ENCODE measurements at regions not wholly inside any gene's neighbourhood (a gene's known extent, or its start where the extent isn't known, plus 50 kb on each side); places are given as distances from the start of the nearest gene placed in this dataset.

- no peaks in the 10 kb centered on the region for H3K36me3 ChIP-seq (ENCODE audit: control insufficient read depth in 2 of 2, insufficient read depth in 2 of 2, low read length in 1 of 2)
- no peaks in the 10 kb centered on the region for H3K9me3 ChIP-seq (ENCODE audit: control insufficient read depth in 2 of 2, insufficient read depth in 1 of 2, low read depth in 1 of 2, low read length in 1 of 2)
- 62 to 68% methylated on average over 4 of the region's 4 CpGs for WGBS, 2 donors
- no peaks in the 10 kb centered on the region for H3K4me1 ChIP-seq (ENCODE audit: control insufficient read depth in 2 of 2, insufficient read depth in 2 of 2, low read length in 1 of 2)
- H3K27me3 ChIP-seq (ENCODE audit: control insufficient read depth in 1 of 2, insufficient read depth in 2 of 2, low read length in 2 of 2): no peaks in the 10 kb centered on the region
- H3K4me3 ChIP-seq (ENCODE audit: low read depth in 1 of 2, low read length in 2 of 2): no peak overlapping the region
- H3K27ac ChIP-seq (ENCODE audit: low read depth in 2 of 2, low read length in 1 of 2): no peak overlapping the region
These were observed 153.3 kb downstream of the IBTK start for GRCh38 chr6:82094166-82094806.

- Histone ChIP-seq H3K36me3 (ENCODE audit: control insufficient read depth in 2 of 2, insufficient read depth in 2 of 2, low read length in 1 of 2) (no peaks in the 10 kb centered on the region), H3K4me3 (ENCODE audit: low read depth in 1 of 2, low read length in 2 of 2) (no peak overlapping the region), H3K27ac (ENCODE audit: low read depth in 2 of 2, low read length in 1 of 2) (no peak overlapping the region), H3K4me1 (ENCODE audit: control insufficient read depth in 2 of 2, insufficient read depth in 2 of 2, low read length in 1 of 2) (no peaks in the 10 kb centered on the region), H3K27me3 (ENCODE audit: control insufficient read depth in 1 of 2, insufficient read depth in 2 of 2, low read length in 2 of 2) (no peaks in the 10 kb centered on the region), H3K9me3 (ENCODE audit: control insufficient read depth in 2 of 2, insufficient read depth in 1 of 2, low read depth in 1 of 2, low read length in 1 of 2) (no peaks in the 10 kb centered on the region)
- 65 to 73% methylated on average over 4 of the region's 4 CpGs for WGBS, 2 donors
These were observed 158.4 kb downstream of the IBTK start for GRCh38 chr6:82088978-82089771.

- Histone ChIP-seq H3K9me3 (ENCODE audit: control insufficient read depth in 2 of 2, insufficient read depth in 1 of 2, low read depth in 1 of 2, low read length in 1 of 2) (no peaks in the 10 kb centered on the region), H3K36me3 (ENCODE audit: control insufficient read depth in 2 of 2, insufficient read depth in 2 of 2, low read length in 1 of 2) (no peaks in the 10 kb centered on the region), H3K27me3 (ENCODE audit: control insufficient read depth in 1 of 2, insufficient read depth in 2 of 2, low read length in 2 of 2) (no peaks in the 10 kb centered on the region), H3K4me3 (ENCODE audit: low read depth in 1 of 2, low read length in 2 of 2) (no peak overlapping the region), H3K4me1 (ENCODE audit: control insufficient read depth in 2 of 2, insufficient read depth in 2 of 2, low read length in 1 of 2) (no peaks in the 10 kb centered on the region), H3K27ac (ENCODE audit: low read depth in 2 of 2, low read length in 1 of 2) (no peak overlapping the region)
- WGBS, 2 donors: 61 to 63% methylated on average over 2 of the region's 2 CpGs
These were observed 160.6 kb downstream of the IBTK start for GRCh38 chr6:82086944-82087343.

- Histone ChIP-seq H3K27ac (ENCODE audit: low read depth in 2 of 2, low read length in 1 of 2) (no peak overlapping the region), H3K36me3 (ENCODE audit: control insufficient read depth in 2 of 2, insufficient read depth in 2 of 2, low read length in 1 of 2) (no peaks in the 10 kb centered on the region), H3K4me3 (ENCODE audit: low read depth in 1 of 2, low read length in 2 of 2) (no peak overlapping the region), H3K4me1 (ENCODE audit: control insufficient read depth in 2 of 2, insufficient read depth in 2 of 2, low read length in 1 of 2) (no peaks in the 10 kb centered on the region), H3K27me3 (ENCODE audit: control insufficient read depth in 1 of 2, insufficient read depth in 2 of 2, low read length in 2 of 2) (no peaks in the 10 kb centered on the region), H3K9me3 (ENCODE audit: control insufficient read depth in 2 of 2, insufficient read depth in 1 of 2, low read depth in 1 of 2, low read length in 1 of 2) (no peaks in the 10 kb centered on the region)
- WGBS, 2 donors: 61 to 66% methylated on average over 5 of the region's 5 CpGs
These were observed 161.8 kb downstream of the IBTK start for GRCh38 chr6:82085701-82086100.

GRCh38 chr6:82084324-82084920 is 163.1 kb downstream of the IBTK start:
- no peaks in the 10 kb centered on the region for H3K9me3 ChIP-seq (ENCODE audit: control insufficient read depth in 2 of 2, insufficient read depth in 1 of 2, low read depth in 1 of 2, low read length in 1 of 2)
- no peak overlapping the region for H3K27ac ChIP-seq (ENCODE audit: low read depth in 2 of 2, low read length in 1 of 2)
- 65 to 71% methylated on average over 2 of the region's 2 CpGs for WGBS, 2 donors
- H3K4me1 ChIP-seq (ENCODE audit: control insufficient read depth in 2 of 2, insufficient read depth in 2 of 2, low read length in 1 of 2): no peaks in the 10 kb centered on the region
- no peaks in the 10 kb centered on the region for H3K27me3 ChIP-seq (ENCODE audit: control insufficient read depth in 1 of 2, insufficient read depth in 2 of 2, low read length in 2 of 2)
- no peaks in the 10 kb centered on the region for H3K36me3 ChIP-seq (ENCODE audit: control insufficient read depth in 2 of 2, insufficient read depth in 2 of 2, low read length in 1 of 2)
- no peak overlapping the region for H3K4me3 ChIP-seq (ENCODE audit: low read depth in 1 of 2, low read length in 2 of 2)

- 84 to 91% methylated on average over 1 of the region's 1 CpG for WGBS, 2 donors
- no peak overlapping the region for H3K4me3 ChIP-seq (ENCODE audit: low read depth in 1 of 2, low read length in 2 of 2)
- H3K9me3 ChIP-seq (ENCODE audit: control insufficient read depth in 2 of 2, insufficient read depth in 1 of 2, low read depth in 1 of 2, low read length in 1 of 2): no peaks in the 10 kb centered on the region
- no peak overlapping the region for H3K27ac ChIP-seq (ENCODE audit: low read depth in 2 of 2, low read length in 1 of 2)
- H3K27me3 ChIP-seq (ENCODE audit: control insufficient read depth in 1 of 2, insufficient read depth in 2 of 2, low read length in 2 of 2): no peaks in the 10 kb centered on the region
- H3K4me1 ChIP-seq (ENCODE audit: control insufficient read depth in 2 of 2, insufficient read depth in 2 of 2, low read length in 1 of 2): no peaks in the 10 kb centered on the region
- no peaks in the 10 kb centered on the region for H3K36me3 ChIP-seq (ENCODE audit: control insufficient read depth in 2 of 2, insufficient read depth in 2 of 2, low read length in 1 of 2)
These were observed 163.9 kb downstream of the IBTK start for GRCh38 chr6:82083646-82084045.

- Histone ChIP-seq H3K36me3 (ENCODE audit: control insufficient read depth in 2 of 2, insufficient read depth in 2 of 2, low read length in 1 of 2) (no peaks in the 10 kb centered on the region), H3K4me3 (ENCODE audit: low read depth in 1 of 2, low read length in 2 of 2) (no peak overlapping the region), H3K4me1 (ENCODE audit: control insufficient read depth in 2 of 2, insufficient read depth in 2 of 2, low read length in 1 of 2) (no peaks in the 10 kb centered on the region), H3K9me3 (ENCODE audit: control insufficient read depth in 2 of 2, insufficient read depth in 1 of 2, low read depth in 1 of 2, low read length in 1 of 2) (no peaks in the 10 kb centered on the region), H3K27me3 (ENCODE audit: control insufficient read depth in 1 of 2, insufficient read depth in 2 of 2, low read length in 2 of 2) (no peaks in the 10 kb centered on the region), H3K27ac (ENCODE audit: low read depth in 2 of 2, low read length in 1 of 2) (no peak overlapping the region)
- 73 to 91% methylated on average over 1 of the region's 1 CpG for WGBS, 2 donors
These were observed 166.8 kb downstream of the IBTK start for GRCh38 chr6:82080767-82081166.

- Histone ChIP-seq H3K27me3 (ENCODE audit: control insufficient read depth in 1 of 2, insufficient read depth in 2 of 2, low read length in 2 of 2) (no peaks in the 10 kb centered on the region), H3K9me3 (ENCODE audit: control insufficient read depth in 2 of 2, insufficient read depth in 1 of 2, low read depth in 1 of 2, low read length in 1 of 2) (no peaks in the 10 kb centered on the region), H3K27ac (ENCODE audit: low read depth in 2 of 2, low read length in 1 of 2) (no peak overlapping the region), H3K4me3 (ENCODE audit: low read depth in 1 of 2, low read length in 2 of 2) (no peak overlapping the region), H3K4me1 (ENCODE audit: control insufficient read depth in 2 of 2, insufficient read depth in 2 of 2, low read length in 1 of 2) (no peaks in the 10 kb centered on the region), H3K36me3 (ENCODE audit: control insufficient read depth in 2 of 2, insufficient read depth in 2 of 2, low read length in 1 of 2) (no peaks in the 10 kb centered on the region)
- WGBS, 2 donors: 96 to 99% methylated on average over 3 of the region's 3 CpGs
These were observed 169.1 kb downstream of the IBTK start for GRCh38 chr6:82078286-82078908.

GRCh38 chr6:82076916-82077315 is 170.6 kb downstream of the IBTK start:
- Histone ChIP-seq H3K27me3 (ENCODE audit: control insufficient read depth in 1 of 2, insufficient read depth in 2 of 2, low read length in 2 of 2) (no peaks in the 10 kb centered on the region), H3K36me3 (ENCODE audit: control insufficient read depth in 2 of 2, insufficient read depth in 2 of 2, low read length in 1 of 2) (no peaks in the 10 kb centered on the region), H3K4me1 (ENCODE audit: control insufficient read depth in 2 of 2, insufficient read depth in 2 of 2, low read length in 1 of 2) (no peaks in the 10 kb centered on the region), H3K4me3 (ENCODE audit: low read depth in 1 of 2, low read length in 2 of 2) (no peak overlapping the region), H3K9me3 (ENCODE audit: control insufficient read depth in 2 of 2, insufficient read depth in 1 of 2, low read depth in 1 of 2, low read length in 1 of 2) (no peaks in the 10 kb centered on the region), H3K27ac (ENCODE audit: low read depth in 2 of 2, low read length in 1 of 2) (no peak overlapping the region)
- 16 to 17% methylated on average over 1 of the region's 1 CpG for WGBS, 2 donors
